ENCODE measurements at regions not wholly inside any gene's neighbourhood (a gene's known extent, or its start where the extent isn't known, plus 50 kb on each side); places are given as distances from the start of the nearest gene placed in this dataset.
A peak's percentile ranks its signal among the peaks of the same experiment; 100 is the strongest.
"Not testable (repeated sequence)": the region's sequence is repeated elsewhere in the genome, so short reads cannot be mapped to it uniquely, and the experiment has no call there.

DNA sequence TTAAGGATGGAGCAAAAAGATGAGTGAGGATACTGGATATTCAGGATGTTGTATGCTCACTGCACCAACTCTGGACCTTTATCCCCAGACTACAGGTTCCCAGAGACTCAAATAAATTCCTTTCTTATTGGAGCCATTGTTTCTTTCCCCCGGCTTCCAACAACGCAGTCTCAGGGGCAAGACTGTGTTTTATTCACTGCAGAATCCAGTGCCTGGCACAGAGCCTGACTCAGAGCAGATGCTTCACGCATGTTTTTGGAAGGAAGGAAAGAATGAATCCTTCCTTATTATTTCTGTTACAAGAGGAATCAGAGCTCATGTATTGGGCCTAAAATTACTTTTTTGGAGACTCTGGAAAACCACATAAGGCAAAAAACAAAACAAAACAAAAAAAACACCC, 96.0 kb upstream of the VGLL4 start:
- FAIRE-seq: no peak
- no peak for DNase-seq (ENCODE audit: insufficient read length, low spot score)

DNA sequence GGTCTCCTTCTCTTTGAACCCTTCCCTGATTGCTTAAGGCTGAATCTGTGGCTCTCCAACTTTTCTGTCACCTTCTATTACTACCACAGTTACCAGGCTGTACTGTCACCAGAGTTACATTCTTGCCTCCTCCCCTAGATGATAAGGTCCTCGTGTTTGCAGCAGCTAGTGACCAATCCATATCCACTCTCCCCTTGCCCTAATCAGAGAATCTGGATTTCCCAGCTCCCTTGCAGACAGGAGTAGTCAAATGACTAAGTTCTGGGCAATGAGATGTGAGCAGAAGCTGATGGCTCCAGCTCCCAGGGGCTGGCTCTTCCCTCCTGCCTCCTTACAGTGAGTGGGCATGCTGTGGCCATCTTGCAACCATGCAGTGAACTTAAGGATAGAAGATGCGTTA, 95.4 kb upstream of the VGLL4 start:
- no peak for DNase-seq (ENCODE audit: insufficient read length, low spot score)
- no peak for FAIRE-seq

GRCh38 chr3:11737742-11738141, 94.0 kb upstream of the VGLL4 start:
- FAIRE-seq (no peak), DNase-seq (ENCODE audit: insufficient read length, low spot score) (no peak)

GRCh38 chr3:11736136-11736833, 92.6 kb upstream of the VGLL4 start:
- DNase-seq (ENCODE audit: insufficient read length, low spot score) (no peak), FAIRE-seq (no peak)

- no peak for FAIRE-seq
- DNase-seq (ENCODE audit: insufficient read length, low spot score): no peak
Measured at GRCh38 chr3:11735638-11736037, 91.9 kb upstream of the VGLL4 start.

- not testable (repeated sequence) for FAIRE-seq; DNase-seq (ENCODE audit: insufficient read length, low spot score)
Measured at GRCh38 chr3:11735111-11735510, 91.4 kb upstream of the VGLL4 start.

DNA sequence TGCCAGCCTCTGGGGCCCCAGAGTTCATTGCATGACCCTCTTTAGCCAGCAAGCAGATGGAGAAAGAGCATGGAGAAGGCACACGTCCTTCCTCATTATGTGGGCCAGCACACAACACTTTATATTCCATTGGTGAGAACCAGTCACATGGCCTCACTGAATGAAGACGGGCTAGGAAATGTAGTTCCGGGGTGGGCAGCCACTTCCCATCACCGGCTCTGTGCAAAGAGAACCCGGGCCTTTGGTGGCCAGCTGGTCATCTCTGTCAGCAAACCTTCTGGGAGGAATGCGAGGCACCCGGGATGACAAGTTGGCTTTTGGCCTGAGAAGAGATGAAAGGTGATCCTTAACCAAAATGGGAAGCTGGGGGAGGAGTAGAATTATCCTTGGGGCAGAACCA, 90.2 kb upstream of the VGLL4 start:
- DNase-seq (ENCODE audit: insufficient read length, low spot score): no peak
- no peak for FAIRE-seq

- no peak for DNase-seq (ENCODE audit: insufficient read length, low spot score)
- no peak for FAIRE-seq
Measured at GRCh38 chr3:11727207-11727606, 83.5 kb upstream of the VGLL4 start.

- FAIRE-seq: no peak
- no peak for DNase-seq (ENCODE audit: insufficient read length, low spot score)
Measured at GRCh38 chr3:11726146-11726545, 82.4 kb upstream of the VGLL4 start.

GRCh38 chr3:11725340-11725641, 81.6 kb upstream of the VGLL4 start:
- not testable (repeated sequence) for DNase-seq (ENCODE audit: insufficient read length, low spot score); FAIRE-seq

DNA sequence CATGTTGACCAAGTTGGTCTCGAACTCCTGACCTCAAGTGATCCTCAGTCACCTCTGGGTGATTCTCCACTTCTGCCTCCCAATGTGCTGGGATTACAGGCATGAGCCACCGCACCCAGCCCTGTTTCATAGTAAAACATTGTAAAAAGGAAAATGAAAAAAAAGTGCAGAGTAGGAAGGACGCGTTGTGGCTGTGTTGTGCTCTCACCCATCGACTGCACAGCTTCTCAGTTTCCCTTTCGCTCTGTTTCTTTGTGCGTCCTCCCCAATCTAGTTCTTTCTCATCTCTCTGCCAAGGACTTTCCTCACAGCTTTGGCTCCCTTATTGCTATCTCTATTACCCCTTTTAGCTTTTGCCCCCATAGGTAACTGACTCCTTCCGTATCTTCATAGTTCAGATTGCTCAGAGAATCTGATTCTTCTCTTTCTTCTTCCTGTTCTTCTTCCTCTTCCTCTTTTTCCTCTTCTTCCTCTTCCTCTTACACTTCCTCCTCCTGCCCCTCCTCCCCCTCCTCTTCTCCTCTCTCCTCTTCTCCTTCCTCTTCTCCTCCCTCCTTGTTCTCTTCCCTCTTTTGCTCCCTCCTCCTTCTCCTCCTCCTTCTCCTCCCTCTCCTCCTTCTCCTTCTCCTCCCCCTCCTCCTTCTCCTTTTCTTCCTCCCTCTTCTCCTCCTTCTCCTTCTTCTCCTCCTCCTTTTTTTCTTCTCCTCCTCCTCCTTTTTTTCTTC, 81.1 kb upstream of the VGLL4 start:
- no peak for FAIRE-seq
- DNase-seq (ENCODE audit: insufficient read length, low spot score): no peak

- DNase-seq (ENCODE audit: insufficient read length, low spot score) (no peak), FAIRE-seq (no peak)
Measured at GRCh38 chr3:11721479-11721878, 77.8 kb upstream of the VGLL4 start.

- no peak for DNase-seq (ENCODE audit: insufficient read length, low spot score)
- no peak for FAIRE-seq
Measured at GRCh38 chr3:11720917-11721411, 77.2 kb upstream of the VGLL4 start.

DNA sequence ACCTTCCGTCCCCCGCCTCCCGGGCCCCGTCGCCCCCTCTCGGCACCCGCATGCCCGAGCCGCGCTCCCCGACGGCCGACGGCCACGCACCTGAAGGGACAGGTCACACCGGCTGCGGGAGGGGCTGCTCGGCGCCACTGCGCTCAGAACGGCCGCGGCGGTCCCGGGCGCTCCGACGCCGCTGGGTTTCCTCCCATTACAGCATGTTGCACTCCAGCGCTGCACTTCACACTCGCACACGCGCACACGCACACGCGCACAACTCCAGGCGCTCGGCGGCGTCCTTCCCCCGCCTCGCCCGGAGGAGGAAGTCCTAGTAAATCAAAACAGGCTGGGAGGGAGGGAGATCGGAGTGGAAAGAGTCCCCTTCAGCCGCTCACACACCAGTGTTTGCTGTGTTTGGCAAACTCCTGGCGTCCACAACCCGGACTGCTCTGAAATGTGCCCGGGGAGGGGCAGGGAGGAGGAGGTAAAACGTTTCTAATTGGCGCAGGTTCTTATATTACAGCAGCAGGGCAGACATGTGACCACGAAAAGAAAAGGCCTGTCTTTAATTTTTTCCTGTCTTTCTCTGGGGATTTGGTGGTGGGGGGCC, 76.7 kb upstream of the VGLL4 start:
- FAIRE-seq (no peak), DNase-seq (ENCODE audit: insufficient read length, low spot score) (peak; percentile 51)

DNA sequence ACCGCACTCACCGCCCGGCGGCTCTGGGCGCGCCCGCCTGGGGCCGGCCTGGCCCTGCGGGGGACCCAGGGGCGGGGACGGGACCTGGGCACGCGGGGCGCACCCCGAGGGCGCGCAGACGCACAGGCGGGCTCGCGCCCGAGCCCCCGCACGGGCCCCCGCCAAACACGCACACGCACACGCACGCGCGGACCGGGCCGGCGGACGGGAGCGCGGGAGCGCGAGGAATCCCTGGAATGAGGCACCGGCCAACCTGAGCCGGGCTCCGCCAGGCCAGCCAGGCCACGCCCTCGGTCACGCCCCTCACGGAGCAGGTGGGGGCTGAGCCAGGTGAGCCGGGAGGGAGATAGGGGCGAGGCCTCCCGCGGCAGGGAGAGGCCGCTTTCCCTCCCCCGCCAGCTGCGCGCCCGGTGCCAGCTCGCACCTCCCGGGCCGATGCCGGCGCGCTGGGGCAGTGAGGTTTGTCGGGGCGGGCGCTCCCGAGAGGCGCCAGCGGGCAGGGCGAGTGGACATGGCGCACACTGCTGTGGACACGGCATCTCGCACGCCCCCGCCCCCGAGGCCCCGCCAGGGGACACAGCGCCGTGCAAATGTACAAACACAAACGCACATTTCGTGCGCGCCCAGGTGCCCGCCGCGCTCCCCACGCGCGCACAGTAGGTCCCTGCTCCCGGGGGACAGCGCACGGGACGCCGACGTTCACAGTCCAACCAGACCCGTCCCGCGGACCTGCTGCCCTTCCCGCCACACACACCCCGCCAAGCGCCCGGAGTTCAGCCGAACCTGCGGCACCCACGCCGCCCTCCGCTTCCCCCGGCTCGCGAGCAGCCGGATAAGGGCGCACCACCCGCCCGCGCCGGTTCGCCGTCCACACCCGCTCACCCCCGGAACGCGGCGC, 75.9 kb upstream of the VGLL4 start:
- peak; percentile 63 for FAIRE-seq
- peak; percentile 79 for DNase-seq (ENCODE audit: insufficient read length, low spot score)

DNA sequence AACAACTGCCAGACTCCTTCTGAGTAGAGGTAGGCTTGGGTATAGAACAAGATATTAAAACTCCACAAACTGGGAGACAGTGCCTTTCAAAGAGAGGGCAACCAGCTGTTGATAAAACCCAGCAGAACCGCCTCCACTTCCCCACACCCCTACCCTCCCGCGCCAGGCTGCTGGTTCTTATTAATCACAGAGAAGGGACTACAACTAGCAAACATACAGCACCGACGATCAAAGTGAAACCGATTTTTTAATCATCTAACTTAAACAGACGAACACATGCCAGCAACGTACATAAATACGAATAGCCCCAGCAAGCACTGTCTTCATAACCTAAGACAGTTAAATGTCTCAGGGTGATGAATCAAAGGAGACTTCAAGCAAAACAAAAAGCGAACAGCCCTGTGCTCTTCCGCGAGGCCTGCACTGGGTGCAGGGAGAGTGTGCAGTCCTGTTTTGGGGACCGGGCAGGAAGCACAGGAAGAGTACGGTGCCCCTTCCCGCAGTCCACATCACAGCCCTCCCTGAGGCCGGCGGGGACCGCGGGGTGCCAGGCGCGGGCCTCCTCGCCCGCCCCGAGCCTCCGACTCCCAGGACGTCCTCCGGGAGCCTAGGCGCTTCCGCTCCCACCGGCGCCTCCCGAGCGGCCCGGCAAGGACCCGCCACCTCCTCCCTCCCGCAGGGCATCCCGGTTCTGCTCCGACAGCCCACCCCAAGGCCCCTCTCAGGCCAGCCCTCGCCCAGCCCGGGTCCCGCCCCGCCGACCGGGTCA, 75.1 kb upstream of the VGLL4 start:
- peak; percentile 45 for DNase-seq (ENCODE audit: insufficient read length, low spot score)
- FAIRE-seq: no peak

DNA sequence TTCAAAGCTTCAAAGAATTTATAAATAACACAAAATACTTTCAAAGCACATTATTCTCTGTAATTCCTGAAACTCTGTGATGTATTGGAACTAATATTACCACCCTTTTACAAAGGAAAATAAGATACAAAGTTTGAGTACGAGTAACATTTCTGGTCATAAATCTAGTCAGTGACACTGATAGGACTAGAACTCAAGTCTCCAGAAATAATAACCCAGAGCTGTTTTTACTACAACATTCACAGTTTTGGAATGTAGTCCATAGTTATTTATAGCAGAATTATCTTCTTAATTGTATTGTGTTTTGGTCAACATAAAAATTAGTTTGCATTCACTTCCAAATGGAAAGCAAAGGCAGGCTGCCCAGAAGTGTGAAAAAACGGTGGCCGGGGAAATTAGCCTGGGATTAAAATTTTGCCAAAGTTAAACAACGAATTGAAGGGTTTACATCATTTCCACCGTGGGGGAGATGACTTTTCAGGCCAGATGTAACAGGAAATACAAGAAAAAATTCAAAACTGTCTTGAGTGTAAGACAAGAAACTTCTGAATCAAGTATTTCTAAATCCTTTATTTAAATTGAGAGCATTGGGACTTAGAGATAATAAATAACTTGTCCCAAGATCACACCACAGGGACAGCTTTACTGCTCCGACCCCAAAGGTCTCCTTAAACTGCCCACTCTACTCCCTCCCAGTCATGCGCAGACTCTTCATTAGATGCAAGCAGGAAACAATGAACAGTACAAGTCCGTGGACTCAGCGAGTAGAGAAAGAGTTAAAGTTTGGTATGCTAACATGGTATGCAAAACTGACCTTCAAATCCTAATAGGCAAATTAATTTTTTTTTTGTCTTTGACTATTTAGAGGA, 74.3 kb upstream of the VGLL4 start:
- peak; percentile 36 for DNase-seq (ENCODE audit: insufficient read length, low spot score)
- FAIRE-seq: no peak

DNA sequence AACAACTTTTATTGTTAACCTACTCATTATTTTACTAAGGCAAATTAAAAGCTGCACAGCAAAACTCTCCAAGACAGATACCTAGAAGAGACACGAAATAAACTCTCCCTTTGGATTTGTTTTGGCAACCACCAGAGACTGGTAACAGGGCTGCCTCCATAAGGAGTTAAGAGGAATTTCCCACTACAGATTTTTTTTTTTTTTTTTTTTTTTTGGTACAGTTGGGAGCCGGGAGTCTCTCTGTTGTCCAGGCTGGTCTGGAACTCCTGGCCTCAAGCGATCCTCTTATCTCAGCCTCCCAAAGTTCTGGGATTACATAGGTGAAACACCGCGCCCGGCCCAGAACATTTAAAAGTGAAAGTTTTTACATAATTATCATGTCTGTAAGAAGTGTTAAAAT, 73.6 kb upstream of the VGLL4 start:
- DNase-seq (ENCODE audit: insufficient read length, low spot score) (no peak), FAIRE-seq (no peak)

DNA sequence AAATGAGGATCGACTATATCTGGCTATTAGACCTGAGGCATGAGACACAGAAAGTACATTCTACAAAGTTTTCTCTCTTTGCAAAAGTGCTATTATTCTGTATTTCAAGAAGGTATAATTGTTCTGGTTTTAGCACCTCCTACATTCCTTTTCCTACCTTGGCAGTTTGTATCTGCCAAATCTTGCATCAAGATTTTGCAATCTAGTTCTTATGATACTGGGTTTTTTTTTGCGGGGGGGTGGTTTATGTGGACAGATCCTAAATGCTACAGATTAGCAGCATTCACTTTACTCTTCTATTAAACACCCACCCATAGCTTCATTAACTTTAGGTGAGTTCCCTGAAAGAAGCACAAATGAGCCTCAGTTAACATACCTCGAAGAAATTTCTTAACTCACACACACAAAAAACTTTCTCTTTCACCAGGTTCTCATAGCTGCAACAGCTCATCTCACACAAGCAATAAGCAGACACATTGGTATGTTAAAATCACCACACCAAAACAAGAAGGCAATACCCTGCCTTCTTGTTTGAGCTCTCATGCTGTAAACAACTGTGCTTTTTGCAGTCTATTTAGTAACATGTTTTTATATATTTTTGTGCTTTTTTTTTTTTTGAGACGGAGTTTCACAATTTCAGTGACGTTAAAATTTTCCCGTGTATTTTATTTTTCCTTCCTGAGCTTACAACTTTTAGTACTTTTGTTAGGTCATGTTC, 73.0 kb upstream of the VGLL4 start:
- no peak for FAIRE-seq
- DNase-seq (ENCODE audit: insufficient read length, low spot score): no peak
